AG09319 (cell line): ENCODE measurements at regions not wholly inside any gene's neighbourhood (a gene's known extent, or its start where the extent isn't known, plus 50 kb on each side); places are given as distances from the start of the nearest gene placed in this dataset.
"Not testable (repeated sequence)": the region's sequence is repeated elsewhere in the genome, so short reads cannot be mapped to it uniquely, and the experiment has no call there.

Source experiments
- DNase-seq: peaks from one replicate; pipeline ENCODE4 v3.0.0-alpha.2; 2010; ENCODE audit warnings: low read depth; ENCODE audit errors: extremely low read depth
- TF ChIP-seq, protein P1 (sequence below): IDR thresholded peaks from 2 replicates; pipeline ENCODE4 v1.5.1; 2011; ENCODE audit warnings: low read depth, mild to moderate bottlenecking, inconsistent platforms, low read length, moderate library complexity

DNA sequence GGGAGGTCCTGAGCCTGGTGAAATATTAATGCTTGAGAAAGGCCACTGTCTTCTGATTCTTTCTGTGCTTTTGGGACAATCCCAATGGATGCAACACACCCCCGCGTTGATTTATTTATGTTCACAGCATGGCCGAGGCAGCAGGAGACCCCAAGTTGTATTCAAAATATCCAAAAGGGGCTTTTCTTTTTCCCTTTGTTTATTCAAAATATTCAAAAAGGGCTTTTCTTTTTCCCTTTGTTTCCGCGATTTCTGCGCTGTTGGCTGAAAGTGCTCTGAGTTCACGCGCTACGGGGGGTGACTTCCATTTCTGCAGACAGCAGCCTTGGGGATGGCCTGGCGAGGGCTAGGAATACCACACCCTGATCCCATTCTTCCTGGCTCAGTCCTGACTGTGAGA, 59.5 kb upstream of the PPP2R3B start:
- TF ChIP-seq, protein P1, sequence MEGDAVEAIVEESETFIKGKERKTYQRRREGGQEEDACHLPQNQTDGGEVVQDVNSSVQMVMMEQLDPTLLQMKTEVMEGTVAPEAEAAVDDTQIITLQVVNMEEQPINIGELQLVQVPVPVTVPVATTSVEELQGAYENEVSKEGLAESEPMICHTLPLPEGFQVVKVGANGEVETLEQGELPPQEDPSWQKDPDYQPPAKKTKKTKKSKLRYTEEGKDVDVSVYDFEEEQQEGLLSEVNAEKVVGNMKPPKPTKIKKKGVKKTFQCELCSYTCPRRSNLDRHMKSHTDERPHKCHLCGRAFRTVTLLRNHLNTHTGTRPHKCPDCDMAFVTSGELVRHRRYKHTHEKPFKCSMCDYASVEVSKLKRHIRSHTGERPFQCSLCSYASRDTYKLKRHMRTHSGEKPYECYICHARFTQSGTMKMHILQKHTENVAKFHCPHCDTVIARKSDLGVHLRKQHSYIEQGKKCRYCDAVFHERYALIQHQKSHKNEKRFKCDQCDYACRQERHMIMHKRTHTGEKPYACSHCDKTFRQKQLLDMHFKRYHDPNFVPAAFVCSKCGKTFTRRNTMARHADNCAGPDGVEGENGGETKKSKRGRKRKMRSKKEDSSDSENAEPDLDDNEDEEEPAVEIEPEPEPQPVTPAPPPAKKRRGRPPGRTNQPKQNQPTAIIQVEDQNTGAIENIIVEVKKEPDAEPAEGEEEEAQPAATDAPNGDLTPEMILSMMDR, result no peak
- DNase-seq, result no peak

DNA sequence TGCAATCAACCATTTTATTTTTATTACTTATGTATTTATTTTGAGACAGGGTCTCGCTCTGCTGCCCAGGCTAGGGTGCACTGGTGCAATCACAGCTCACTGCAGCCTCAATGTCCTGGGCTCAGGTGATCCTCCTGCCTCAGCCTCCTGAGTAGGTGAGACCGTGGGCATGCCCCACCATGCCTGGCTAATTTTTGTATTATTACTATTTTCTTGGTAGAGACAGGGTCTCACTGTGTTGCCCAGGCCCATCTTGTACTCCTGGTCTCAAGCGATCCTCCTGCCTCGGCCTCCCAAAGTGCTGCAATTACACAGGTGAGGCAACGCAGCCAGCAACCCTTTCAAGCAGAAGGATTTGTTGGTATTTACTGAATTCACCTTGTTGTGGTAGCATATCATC, 60.3 kb upstream of the PPP2R3B start:
- TF ChIP-seq, protein P1, result no peak
- no peak for DNase-seq

DNA sequence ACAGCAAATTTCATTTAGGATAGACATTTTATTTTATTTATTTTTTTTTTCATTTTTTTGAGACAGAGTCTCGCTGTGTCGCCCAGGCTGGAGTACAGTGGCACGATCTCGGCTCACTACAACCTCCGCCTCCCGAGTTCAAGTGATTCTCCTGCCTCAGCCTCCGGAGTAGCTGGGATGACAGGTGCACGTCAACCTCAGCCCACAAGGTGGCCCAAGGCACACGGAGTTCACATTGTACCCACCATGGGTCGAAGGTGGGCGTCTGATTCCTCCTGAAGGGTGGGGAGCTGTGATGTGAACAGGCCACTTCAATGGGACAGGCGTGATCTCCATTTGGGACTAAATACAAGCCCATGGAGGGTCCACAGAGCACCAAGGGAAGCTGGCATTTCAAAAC, 65.0 kb upstream of the PPP2R3B start:
- not testable (repeated sequence) for DNase-seq

DNA sequence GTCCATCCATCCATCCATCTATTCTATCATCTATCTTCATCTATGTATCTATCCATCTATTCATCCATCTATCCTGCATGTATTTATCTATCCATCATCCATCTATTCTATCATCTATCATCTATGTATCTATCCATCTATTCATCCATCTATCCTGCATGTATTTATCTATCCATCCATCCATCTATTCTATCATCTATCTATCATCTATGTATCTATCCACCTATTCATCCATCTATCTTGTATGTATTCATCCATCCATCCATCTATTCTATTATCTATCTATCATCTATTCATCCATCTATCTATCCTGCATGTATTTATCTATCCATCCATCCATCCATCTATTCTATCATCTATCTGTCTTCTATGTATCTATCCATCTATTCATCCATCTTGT, 65.9 kb upstream of the PPP2R3B start:
- DNase-seq, result no peak
- TF ChIP-seq, protein P1, result no peak

DNA sequence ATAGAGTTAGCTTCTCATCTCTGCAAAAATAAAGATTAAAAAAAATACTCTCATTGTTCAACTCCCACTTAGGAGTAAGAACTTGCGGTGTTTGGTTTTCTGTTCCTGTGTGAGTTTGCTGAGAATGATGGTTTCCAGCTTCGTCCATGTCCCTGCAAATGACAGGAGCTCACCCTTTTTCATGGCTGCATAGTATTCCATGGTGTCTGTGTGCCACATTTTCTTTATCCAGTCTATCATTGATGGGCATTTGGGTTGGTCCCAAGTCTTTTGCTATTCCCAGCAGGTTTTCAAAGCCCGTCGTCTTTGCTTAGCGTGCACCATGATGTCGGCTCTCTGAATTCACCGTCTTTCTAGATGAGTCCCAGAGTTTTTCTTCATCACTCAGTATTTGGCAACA, 67.8 kb upstream of the PPP2R3B start:
- DNase-seq, result not testable (repeated sequence)

DNA sequence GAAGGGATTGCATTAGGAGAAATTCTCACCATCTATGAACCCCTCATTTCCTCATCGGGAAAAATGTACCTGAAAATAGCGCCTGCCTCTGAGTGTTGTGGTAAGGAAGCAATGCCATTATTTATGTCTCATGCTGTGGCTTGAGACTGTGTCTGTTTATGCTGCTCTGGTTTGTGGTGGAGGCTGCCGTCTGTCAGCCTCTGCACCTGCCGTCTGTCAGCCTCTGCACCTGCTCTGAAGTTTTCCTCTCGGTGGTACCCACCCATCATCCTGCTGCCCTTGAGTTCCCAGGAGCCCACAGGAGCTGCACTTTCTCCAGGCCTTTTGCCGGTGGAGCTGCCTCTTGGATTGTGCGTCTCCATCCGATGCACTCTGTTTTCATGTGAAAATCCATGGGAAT, 68.5 kb upstream of the PPP2R3B start:
- DNase-seq, result no peak
- TF ChIP-seq, protein P1, result no peak

DNA sequence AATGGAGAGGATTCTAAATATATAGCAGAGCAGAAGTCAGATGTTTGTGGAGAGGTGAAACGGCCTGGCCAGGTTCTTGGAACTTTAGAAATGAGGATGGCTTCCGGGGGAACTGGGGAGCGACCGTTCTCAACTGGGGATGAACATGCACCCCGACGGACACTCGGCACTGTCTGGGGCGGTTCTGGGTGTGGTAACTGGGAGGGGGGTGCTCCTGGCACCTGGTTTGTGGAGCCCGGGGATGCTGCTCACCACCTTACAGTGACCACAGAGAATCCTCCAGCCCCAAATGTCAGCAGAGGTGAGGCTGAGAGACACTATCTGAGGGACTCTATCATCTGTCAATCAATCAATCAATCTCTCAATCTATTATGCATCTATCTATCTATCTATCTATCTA, 69.0 kb upstream of the PPP2R3B start:
- TF ChIP-seq, protein P1, result no peak
- DNase-seq, result no peak

DNA sequence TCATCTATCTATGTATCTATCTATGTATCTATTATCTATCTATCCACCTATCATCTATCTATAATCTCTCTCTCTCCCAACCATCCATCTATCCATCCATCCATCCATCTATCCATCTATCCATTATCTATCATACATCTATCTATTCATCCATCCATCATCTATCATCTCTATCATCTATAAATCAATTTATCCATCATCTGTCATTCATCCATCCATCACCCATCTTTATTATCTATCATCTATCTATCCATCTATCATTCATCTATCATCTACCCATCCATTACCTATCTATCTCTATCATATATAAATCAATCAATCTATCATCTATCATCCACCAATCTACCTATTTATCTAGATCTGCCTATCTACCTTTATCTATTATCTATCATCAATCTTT, 69.4 kb upstream of the PPP2R3B start:
- no peak for DNase-seq
- TF ChIP-seq, protein P1, result no peak
